PC-9 (cell line): ENCODE measurements at regions not wholly inside any gene's neighbourhood (a gene's known extent, or its start where the extent isn't known, plus 50 kb on each side); places are given as distances from the start of the nearest gene placed in this dataset.

Experiments
- CTCF ChIP-seq: fragments of 200-600 bp; sonication (generic); conservative IDR thresholded peaks from 2 replicates; pipeline ENCODE4 v1.6.1; 2017; ENCODE audit warnings: mixed run types, antibody characterized with exemption, mild to moderate bottlenecking, moderate library complexity
- EZH2 ChIP-seq: fragments of 200-600 bp; sonication (generic); IDR thresholded peaks from 2 replicates; pipeline ENCODE4 v1.8.0; 2017; ENCODE audit warnings: antibody characterized with exemption, low read depth

DNA sequence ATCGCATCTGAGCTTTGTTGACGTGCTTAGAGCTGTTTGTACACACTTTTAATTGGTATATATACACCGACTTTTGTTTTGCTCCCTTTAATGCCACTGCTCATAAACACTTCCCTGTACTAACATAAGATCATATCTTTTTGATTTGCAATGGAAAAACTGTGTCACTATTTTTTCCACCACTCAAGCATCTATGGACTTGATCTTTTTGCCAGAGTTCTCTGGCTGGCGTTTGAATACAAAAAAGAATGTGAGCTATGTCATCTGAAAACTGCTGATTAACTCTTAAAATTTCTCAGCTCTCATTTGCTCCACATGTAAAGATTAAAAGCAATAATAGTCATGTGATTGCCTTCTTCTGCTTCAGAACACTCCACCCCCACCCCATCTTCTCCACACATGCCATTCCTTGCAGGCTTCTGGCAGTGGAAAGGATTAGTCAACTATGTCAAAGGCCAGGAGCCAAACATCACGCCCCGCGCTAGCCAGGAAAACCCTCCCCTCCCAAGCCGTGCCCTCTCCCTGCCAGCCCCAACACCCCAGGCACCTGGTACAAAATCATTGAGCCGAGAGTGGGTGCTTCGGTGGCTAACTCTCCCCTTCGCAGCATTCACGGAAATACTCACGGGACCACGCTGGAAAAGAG, 123.4 kb upstream of the MEF2A start:
- TF ChIP-seq CTCF: no peak
- TF ChIP-seq EZH2: no peak
